IMR-90 (cell line): ENCODE measurements at regions not wholly inside any gene's neighbourhood (a gene's known extent, or its start where the extent isn't known, plus 50 kb on each side); places are given as distances from the start of the nearest gene placed in this dataset.

ENCODE experiments used
- ATAC-seq: fragments of 200-7000 bp; cut with Tn5 transposase; 2 replicates; pipeline ENCODE4 v1.9.1; 2020; ENCODE audit warnings: low read depth, mild to moderate bottlenecking, moderate library complexity
- BruUV-seq: library from RNA; stranded (reverse); fragments of 400-500 nt; replicated peaks from 2 replicates; lab custom pipeline; 2021; lab: Mats Ljungman, UMichigan
- CTCF ChIA-PET: fragments of 300-600 bp; formaldehyde crosslinking; extraction: SDS; loops from one replicate; lab custom pipeline; 2021; ENCODE audit warnings: antibody characterized with exemption; lab: Yijun Ruan, JAX
- POLR2A ChIA-PET: fragments of 300-600 bp; sonication (Branson Sonifier 250); formaldehyde crosslinking; loops from one replicate; lab custom pipeline; 2022; ENCODE audit warnings: antibody characterized with exemption; ENCODE audit not compliant: unreplicated experiment; lab: Charles Lee
- DNase-seq: peaks from one replicate; pipeline ENCODE4 v3.0.0; 2013
- H2AFZ ChIP-seq: replicated peaks from 2 replicates; pipeline ENCODE3; 2013; ENCODE audit warnings: low read length, mild to moderate bottlenecking; ENCODE audit not compliant: poor library complexity
- H2AK5ac ChIP-seq: 2 replicates; pipeline ENCODE4 v1.6.1; 2013; ENCODE audit warnings: low read depth, low read length, inconsistent platforms
- H2AK9ac ChIP-seq: replicated peaks from 2 replicates; pipeline ENCODE3; 2013; ENCODE audit warnings: mild to moderate bottlenecking, low read depth, low read length, moderate library complexity; ENCODE audit not compliant: poor library complexity
- H2BK120ac ChIP-seq: 2 replicates; pipeline ENCODE4 v1.6.1; 2013; ENCODE audit warnings: low read depth, low read length, inconsistent platforms
- H2BK15ac ChIP-seq: 3 replicates; pipeline ENCODE4 v1.6.1; 2013; ENCODE audit warnings: low read depth, low read length, inconsistent platforms
- H2BK20ac ChIP-seq: 2 replicates; pipeline ENCODE4 v1.6.1; 2013; ENCODE audit warnings: low read depth, mild to moderate bottlenecking, inconsistent platforms, low read length, moderate library complexity
- H2BK5ac ChIP-seq: 2 replicates; pipeline ENCODE4 v1.6.1; 2013; ENCODE audit warnings: mild to moderate bottlenecking, low read depth, low read length, inconsistent platforms; ENCODE audit not compliant: poor library complexity, severe bottlenecking
- H3K14ac ChIP-seq: replicated peaks from 2 replicates; pipeline ENCODE4 v1.6.1; 2013; ENCODE audit warnings: low read depth, low read length, inconsistent platforms
- H3K18ac ChIP-seq: 2 replicates; pipeline ENCODE4 v1.6.1; 2013; ENCODE audit warnings: low read depth, low read length, control low read depth
- H3K23ac ChIP-seq: 2 replicates; pipeline ENCODE4 v1.6.1; 2013; ENCODE audit warnings: low read depth, low read length, inconsistent platforms
- H3K27ac ChIP-seq: 2 replicates; pipeline ENCODE4 v1.5.1; 2013; ENCODE audit warnings: mild to moderate bottlenecking, control low read depth, low read length; ENCODE audit not compliant: insufficient read depth
- H3K27me3 ChIP-seq: 2 replicates; pipeline ENCODE4 v1.6.1; 2013; ENCODE audit warnings: low read length; ENCODE audit not compliant: control insufficient read depth, insufficient read depth
- H3K36me3 ChIP-seq: 2 replicates; pipeline ENCODE4 v1.6.1; 2013; ENCODE audit warnings: low read length, mixed read lengths; ENCODE audit not compliant: control insufficient read depth, insufficient read depth
- H3K4ac ChIP-seq: 2 replicates; pipeline ENCODE4 v1.6.1; 2013; ENCODE audit warnings: low read depth, low read length, inconsistent platforms
- H3K4me1 ChIP-seq: 2 replicates; pipeline ENCODE4 v1.6.1; 2013; ENCODE audit warnings: low read length, mixed read lengths; ENCODE audit not compliant: control insufficient read depth, insufficient read depth
- H3K4me2 ChIP-seq: 2 replicates; pipeline ENCODE4 v1.6.1; 2013; ENCODE audit warnings: low read depth, mild to moderate bottlenecking, control low read depth, low read length, moderate library complexity
- H3K4me3 ChIP-seq: 2 replicates; pipeline ENCODE4 v1.5.1; 2013; ENCODE audit warnings: low read depth, mild to moderate bottlenecking, control low read depth, low read length, moderate library complexity; ENCODE audit not compliant: insufficient read depth
- H3K56ac ChIP-seq: 2 replicates; pipeline ENCODE4 v1.6.1; 2013; ENCODE audit warnings: low read length, inconsistent platforms; ENCODE audit not compliant: insufficient read depth; ENCODE audit errors: extremely low read depth
- H3K79me1 ChIP-seq, 2 experiments: 2 replicates each; pipeline ENCODE4 v1.6.1; 2013; ENCODE audit warnings: low read length in 2 of 2, inconsistent platforms in 1 of 2, low read depth in 1 of 2
- H3K9ac ChIP-seq: 2 replicates; pipeline ENCODE4 v1.6.1; 2013; ENCODE audit warnings: low read depth, low read length, control low read depth
- H3K9me1 ChIP-seq: 2 replicates; pipeline ENCODE4 v1.6.1; 2013; ENCODE audit warnings: low read length, inconsistent platforms; ENCODE audit not compliant: insufficient read depth
- H3K9me3 ChIP-seq: 2 replicates; pipeline ENCODE4 v1.6.1; 2013; ENCODE audit warnings: low read length; ENCODE audit not compliant: control insufficient read depth, insufficient read depth
- H4K20me1 ChIP-seq: 2 replicates; pipeline ENCODE4 v1.6.1; 2013; ENCODE audit warnings: low read length, inconsistent platforms; ENCODE audit not compliant: insufficient read depth
- H4K5ac ChIP-seq: 2 replicates; pipeline ENCODE4 v1.6.1; 2013; ENCODE audit warnings: mild to moderate bottlenecking, low read depth, low read length, control low read depth
- H4K8ac ChIP-seq, 2 experiments: 2 replicates each; pipeline ENCODE4 v1.6.1; 2013; ENCODE audit warnings: low read depth in 2 of 2, low read length in 2 of 2, control low read depth in 1 of 2, inconsistent platforms in 1 of 2
- H4K91ac ChIP-seq: 2 replicates; pipeline ENCODE4 v1.6.1; 2013; ENCODE audit warnings: low read depth, low read length, inconsistent platforms; ENCODE audit not compliant: insufficient read depth
- CHD1 ChIP-seq: IDR thresholded peaks from 2 replicates; pipeline ENCODE4 v1.6.1; 2012; ENCODE audit warnings: low read depth, low read length, improper control_type of control experiment
- FOS ChIP-seq: fragments of 150-350 bp; IDR thresholded peaks from 2 replicates; pipeline ENCODE4 v1.6.1; 2016; ENCODE audit warnings: low read depth, low read length
- MAFK ChIP-seq: IDR thresholded peaks from 2 replicates; pipeline ENCODE4 v1.6.1; 2012; ENCODE audit warnings: low read depth, low read length, improper control_type of control experiment
- MAZ ChIP-seq: IDR thresholded peaks from 2 replicates; pipeline ENCODE4 v1.6.1; 2012; ENCODE audit warnings: low read depth, mild to moderate bottlenecking, low read length, improper control_type of control experiment, moderate library complexity, borderline replicate concordance
- POLR2A ChIP-seq: IDR thresholded peaks from 2 replicates; pipeline ENCODE4 v1.6.1; 2012; ENCODE audit warnings: mild to moderate bottlenecking, low read depth, low read length
- RFX5 ChIP-seq: IDR thresholded peaks from 2 replicates; pipeline ENCODE4 v1.8.0; 2012; ENCODE audit warnings: low read depth, mild to moderate bottlenecking, low read length, moderate library complexity
- SMC3 ChIP-seq: fragments of 150-350 bp; IDR thresholded peaks from 2 replicates; pipeline ENCODE4 v1.6.1; 2016; ENCODE audit warnings: low read depth, mild to moderate bottlenecking, antibody characterized with exemption, low read length, moderate library complexity
- whole genome bisulfite sequencing, 2 experiments: methylation state at CpG; one replicate each; pipeline versions ENCODE4 v1.1.5 to v1.1.7; 2013; ENCODE audit warnings: missing lambda C conversion rate in 2 of 2; ENCODE audit not compliant: insufficient read length in 1 of 2; ENCODE audit errors: extremely low coverage in 2 of 2; 5-methylcytosine and 5-hydroxymethylcytosine counted together
- dilution Hi-C: fragments of 300-500 bp; cut with HindIII; formaldehyde crosslinking; loops from one replicate; pipeline ENCODE4 v1.14.3; 2018; ENCODE audit warnings: low sequenced_read_pairs; ENCODE audit not compliant: unreplicated experiment
- in situ Hi-C: fragments of 300-500 bp; cut with MboI; formaldehyde crosslinking; loops from 3 replicates; pipeline ENCODE4 v1.14.3; 2019; ENCODE audit warnings: low sequenced_read_pairs, inconsistent platforms, mixed read lengths
- intact Hi-C: fragments of 100-400 bp; cut with micrococcal nuclease; formaldehyde crosslinking; loops from 2 replicates; pipeline ENCODE4 v1.10.0; 2022
- TF ChIP-seq, protein P1 (sequence below): fragments of 150-350 bp; IDR thresholded peaks from 2 replicates; pipeline ENCODE4 v1.6.1; 2016; ENCODE audit warnings: low read depth, mild to moderate bottlenecking, low read length, moderate library complexity, borderline replicate concordance
- TF ChIP-seq, protein P2 (sequence below): conservative IDR thresholded peaks from 2 replicates; pipeline ENCODE4 v1.5.1; 2012; ENCODE audit warnings: mild to moderate bottlenecking, low read depth, low read length, improper control_type of control experiment

DNA sequence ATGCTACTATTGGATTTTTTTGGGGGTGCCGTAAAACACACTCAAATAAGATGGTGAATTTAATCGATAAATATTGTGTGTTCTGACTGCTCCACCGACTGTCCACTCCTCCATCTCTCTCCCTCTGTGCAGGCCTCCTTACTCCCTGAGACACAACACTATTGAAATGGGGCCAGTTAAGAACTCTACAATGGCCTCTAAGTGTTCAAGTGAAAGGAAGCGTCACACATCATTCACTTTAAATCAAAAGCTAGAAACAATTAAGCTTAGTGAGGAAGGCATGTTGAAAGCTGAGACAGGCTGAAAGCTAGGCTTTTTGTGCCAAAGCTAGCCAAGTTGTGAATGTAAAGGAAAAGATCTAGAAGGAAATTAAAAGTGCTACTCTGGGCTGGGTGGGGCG lies 156.7 kb downstream of the CTTN start:
- POLR2A ChIA-PET, result no interaction called here
- ATAC-seq, result no peak
- no peak overlapping the region for H2BK20ac ChIP-seq
- H4K8ac ChIP-seq, result no peak overlapping the region
- no peaks in the 10 kb centered on the region; the same call in 1 of the 2 replicates for H4K20me1 ChIP-seq
- WGBS, 2 experiments, result 100% methylated on average over 1 of the region's 5 CpGs; no CpG with 5 or more reads in 1 of the 2 experiments
- CTCF ChIA-PET, result no interaction called here
- H2AK5ac ChIP-seq, result no peak overlapping the region
- no peak for DNase-seq
- no peak overlapping the region for H2AK9ac ChIP-seq
- no peaks in the 10 kb centered on the region for H3K9me1 ChIP-seq
- H2AFZ ChIP-seq, result no peak overlapping the region
- H3K79me1 ChIP-seq, result no peaks in the 10 kb centered on the region
- in situ Hi-C loops, result no loop called here
- H3K4me3 ChIP-seq, result no peak overlapping the region
- no peak overlapping the region for H2BK15ac ChIP-seq
- H2BK5ac ChIP-seq, result no peak overlapping the region
- no peak overlapping the region for H3K18ac ChIP-seq
- intact Hi-C loops, result loop anchor here (5.0 kb wide), 1 partner anchor 33 kb away; no protein-coding TSS in a partner anchor
- dilution Hi-C loops, result no loop called here
- no peak overlapping the region for H2BK120ac ChIP-seq
- no peak overlapping the region for H4K91ac ChIP-seq
- H3K4me1 ChIP-seq, result 0 out of 2 replicates have a peak, but pooled peaks cover 2% of the 10 kb centered on the region
- H4K5ac ChIP-seq, result no peak overlapping the region
- no peak overlapping the region for H3K4ac ChIP-seq
- H3K56ac ChIP-seq, result no peak overlapping the region
- no peak overlapping the region for H3K27ac ChIP-seq
- no peak overlapping the region for H3K9ac ChIP-seq
- no peak overlapping the region for H3K14ac ChIP-seq
- TF ChIP-seq POLR2A (no peak), CHD1 (no peak), MAZ (no peak), RFX5 (no peak), FOS (no peak), SMC3 (no peak), MAFK (no peak)
- TF ChIP-seq, protein P1, sequence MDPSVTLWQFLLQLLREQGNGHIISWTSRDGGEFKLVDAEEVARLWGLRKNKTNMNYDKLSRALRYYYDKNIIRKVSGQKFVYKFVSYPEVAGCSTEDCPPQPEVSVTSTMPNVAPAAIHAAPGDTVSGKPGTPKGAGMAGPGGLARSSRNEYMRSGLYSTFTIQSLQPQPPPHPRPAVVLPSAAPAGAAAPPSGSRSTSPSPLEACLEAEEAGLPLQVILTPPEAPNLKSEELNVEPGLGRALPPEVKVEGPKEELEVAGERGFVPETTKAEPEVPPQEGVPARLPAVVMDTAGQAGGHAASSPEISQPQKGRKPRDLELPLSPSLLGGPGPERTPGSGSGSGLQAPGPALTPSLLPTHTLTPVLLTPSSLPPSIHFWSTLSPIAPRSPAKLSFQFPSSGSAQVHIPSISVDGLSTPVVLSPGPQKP, result no peak
- TF ChIP-seq, protein P2, sequence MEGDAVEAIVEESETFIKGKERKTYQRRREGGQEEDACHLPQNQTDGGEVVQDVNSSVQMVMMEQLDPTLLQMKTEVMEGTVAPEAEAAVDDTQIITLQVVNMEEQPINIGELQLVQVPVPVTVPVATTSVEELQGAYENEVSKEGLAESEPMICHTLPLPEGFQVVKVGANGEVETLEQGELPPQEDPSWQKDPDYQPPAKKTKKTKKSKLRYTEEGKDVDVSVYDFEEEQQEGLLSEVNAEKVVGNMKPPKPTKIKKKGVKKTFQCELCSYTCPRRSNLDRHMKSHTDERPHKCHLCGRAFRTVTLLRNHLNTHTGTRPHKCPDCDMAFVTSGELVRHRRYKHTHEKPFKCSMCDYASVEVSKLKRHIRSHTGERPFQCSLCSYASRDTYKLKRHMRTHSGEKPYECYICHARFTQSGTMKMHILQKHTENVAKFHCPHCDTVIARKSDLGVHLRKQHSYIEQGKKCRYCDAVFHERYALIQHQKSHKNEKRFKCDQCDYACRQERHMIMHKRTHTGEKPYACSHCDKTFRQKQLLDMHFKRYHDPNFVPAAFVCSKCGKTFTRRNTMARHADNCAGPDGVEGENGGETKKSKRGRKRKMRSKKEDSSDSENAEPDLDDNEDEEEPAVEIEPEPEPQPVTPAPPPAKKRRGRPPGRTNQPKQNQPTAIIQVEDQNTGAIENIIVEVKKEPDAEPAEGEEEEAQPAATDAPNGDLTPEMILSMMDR, result no peak
- H3K27me3 ChIP-seq, result no peaks in the 10 kb centered on the region
- H3K36me3 ChIP-seq, result no peaks in the 10 kb centered on the region
- H3K9me3 ChIP-seq, result no peaks in the 10 kb centered on the region
- H3K23ac ChIP-seq, result no peak overlapping the region
- no TSS peak for BruUV-seq
- no peak overlapping the region for H3K4me2 ChIP-seq
